GM18861 (cell line): ENCODE measurements at regions not wholly inside any gene's neighbourhood (a gene's known extent, or its start where the extent isn't known, plus 50 kb on each side); places are given as distances from the start of the nearest gene placed in this dataset.

ENCODE experiments used
- ATAC-seq: cut with Tn5 transposase; IDR thresholded peaks from one replicate; pipeline ENCODE4 v1.9.1; 2021; ENCODE audit not compliant: unreplicated experiment

DNA sequence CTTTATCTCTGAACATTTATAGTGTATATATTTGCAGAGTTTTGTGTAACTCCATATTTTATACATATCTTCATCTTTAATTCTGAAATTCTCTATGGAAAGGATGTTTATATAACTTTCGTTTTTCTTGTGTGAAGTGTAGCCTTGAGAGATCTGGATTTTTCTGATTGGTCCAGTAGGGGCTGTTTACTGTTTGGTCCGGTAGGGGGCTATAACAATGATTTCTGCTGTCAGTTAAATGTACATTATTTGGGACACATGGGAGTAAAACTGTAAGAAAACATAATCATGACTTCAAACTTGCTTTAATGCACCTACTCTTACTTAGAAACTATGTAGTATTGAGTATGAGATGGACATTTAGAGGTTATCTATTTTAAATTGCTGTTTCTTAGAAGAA, 527.1 kb upstream of the ARRDC3 start:
- ATAC-seq, result no peak

DNA sequence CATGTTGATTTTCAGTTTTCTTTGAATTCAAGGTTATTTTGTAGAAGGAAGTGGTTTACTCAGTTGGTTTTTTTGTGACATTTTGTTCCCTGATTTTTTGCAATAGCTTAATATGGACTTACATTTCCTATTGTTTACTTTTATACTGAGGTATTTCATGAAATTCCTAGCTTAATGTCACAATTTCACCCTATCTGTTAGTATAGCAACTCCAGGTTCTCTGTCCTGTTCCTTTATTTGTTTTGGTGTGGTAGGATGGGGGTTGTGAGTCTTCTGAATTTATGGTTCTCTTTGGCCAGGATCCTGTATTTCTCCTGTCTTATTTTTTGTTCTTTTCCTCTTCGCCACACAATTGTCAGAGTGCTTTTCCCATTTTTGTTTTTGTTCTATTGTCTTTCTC, 523.4 kb upstream of the ARRDC3 start:
- no peak for ATAC-seq

DNA sequence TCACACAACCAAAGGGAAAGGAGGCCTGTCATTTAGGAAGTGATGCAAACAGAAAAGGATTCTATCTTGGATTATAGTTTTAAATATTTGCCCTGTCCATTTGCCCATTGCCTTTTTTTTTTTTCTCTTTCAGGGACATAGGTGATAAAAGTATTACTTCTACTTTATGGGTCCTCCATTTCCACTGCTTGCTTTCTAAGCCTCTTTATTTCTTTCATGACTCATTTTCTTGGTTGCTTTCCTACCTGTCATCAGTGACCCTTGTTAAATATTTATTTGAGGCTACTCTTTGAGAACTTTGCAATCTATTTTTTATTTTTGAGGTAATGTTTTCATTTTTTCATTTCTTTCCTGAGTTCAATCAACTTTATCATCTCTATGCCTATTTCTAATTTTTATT, 522.9 kb upstream of the ARRDC3 start:
- ATAC-seq, result no peak

DNA sequence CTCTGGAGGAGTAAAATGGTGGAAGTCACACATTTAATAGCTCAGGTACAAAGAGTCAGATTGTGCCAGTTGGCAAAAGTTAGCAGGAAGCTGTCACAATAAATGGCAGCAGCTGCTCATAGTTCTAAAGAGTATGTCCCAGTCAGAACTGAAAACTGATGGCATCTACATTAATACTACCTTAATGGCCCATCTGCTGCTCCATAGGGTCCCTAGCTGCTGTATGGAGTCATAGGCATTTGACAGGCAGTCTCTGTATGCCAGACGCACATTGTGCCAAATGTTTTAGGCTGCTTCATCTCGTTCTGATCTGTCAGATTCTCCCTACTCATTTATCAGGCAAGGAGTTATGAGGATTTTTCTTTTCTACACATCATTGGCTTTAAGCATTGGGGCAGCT, 515.8 kb upstream of the ARRDC3 start:
- ATAC-seq, result no peak

DNA sequence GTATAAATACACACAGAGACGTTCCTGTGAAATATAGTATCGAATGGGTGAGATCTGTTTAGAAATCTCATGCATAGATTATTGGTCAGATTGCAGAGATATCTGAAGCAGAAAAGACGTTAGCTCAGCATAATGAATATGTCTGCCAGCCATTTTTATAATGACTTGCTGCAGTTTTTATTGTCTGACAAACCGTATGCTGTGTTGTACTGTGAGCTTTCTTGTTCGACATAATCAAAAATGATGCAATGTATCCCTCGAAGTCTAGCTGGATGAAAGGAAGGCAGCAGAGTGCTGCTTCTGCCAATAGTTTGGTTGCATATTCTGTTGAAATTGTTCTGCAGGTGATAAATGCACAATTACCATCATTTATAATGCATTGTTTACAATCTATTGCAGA, 514.9 kb upstream of the ARRDC3 start:
- no peak for ATAC-seq

DNA sequence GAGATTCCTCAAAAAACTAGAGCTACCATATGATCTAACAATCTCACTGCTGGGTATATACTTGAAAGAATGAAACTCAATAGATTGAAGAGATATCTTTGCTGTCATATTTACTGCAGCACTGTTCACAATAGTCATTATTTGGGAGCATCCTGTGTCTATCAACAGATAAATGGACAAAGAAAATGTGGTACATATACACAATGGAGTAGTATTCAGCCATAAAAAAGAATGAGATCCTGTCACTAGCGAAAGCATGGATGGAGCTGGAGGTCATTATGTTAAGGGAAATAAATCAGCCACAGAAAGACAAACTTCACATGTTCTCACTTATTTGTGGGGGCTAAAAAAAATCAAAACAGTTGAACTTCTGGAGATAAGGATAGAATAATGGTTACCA, 505.7 kb upstream of the ARRDC3 start:
- ATAC-seq, result no peak

DNA sequence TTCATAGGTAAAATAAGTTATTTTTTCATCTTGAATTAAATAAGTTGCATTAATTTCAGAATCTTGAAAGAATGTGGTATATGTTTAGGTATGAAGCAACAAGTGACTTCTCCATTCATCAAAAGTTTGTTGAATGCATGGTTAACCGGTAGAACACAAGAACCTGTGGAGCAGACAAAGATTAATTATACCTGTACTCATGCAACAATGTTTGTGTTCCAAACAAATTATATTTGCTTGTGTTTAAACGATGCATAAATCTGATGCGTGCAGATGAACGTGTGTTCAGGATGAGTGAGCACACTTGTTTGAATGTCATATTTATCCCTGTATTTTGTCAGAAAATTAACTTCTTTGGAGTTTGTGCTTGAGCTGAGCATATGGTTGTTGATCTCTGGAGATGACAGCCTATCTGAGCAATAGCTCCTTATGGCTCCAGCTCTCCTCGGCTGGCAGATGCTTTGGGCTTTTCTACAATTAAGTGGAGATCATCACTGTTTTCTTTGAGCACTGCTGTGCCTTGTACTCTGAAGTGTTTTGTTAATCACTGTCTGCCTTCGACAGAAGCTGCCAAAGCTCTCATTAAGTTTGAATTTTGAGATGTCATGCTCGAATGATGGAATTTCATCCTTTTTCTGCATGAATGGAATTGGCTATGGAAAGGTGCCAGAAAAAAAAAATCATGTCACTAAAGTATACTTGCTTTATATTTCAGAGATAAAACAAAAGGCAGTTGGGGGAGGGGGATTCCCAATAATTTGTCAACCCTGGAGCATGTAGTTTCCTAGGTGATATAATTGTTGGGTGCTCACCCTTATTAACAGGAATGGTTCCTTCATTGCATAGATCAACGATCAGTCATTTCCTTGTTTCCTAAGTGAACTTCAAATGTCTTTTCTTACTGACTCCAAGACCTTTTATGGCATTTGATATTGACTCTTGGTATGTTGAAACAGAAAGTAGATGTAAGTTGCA, 502.5 kb upstream of the ARRDC3 start:
- no peak for ATAC-seq

DNA sequence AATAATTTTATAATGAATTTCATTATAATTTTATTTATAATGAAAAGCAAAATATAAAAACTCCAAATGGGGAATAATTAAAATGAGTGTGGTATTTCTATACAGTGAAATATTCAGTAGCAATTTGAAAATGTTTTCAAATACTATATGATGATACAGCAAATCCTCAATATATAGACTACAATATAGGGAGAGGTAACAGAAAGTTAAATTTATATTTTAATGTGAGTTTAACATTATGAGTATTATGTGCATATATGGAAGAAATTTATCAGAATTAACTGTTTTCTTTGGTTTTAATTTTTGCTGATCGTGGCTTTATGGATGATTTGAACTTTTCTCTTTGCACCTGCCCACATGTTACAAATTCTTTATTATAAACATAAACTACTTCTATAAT, 500.9 kb upstream of the ARRDC3 start:
- ATAC-seq, result no peak

DNA sequence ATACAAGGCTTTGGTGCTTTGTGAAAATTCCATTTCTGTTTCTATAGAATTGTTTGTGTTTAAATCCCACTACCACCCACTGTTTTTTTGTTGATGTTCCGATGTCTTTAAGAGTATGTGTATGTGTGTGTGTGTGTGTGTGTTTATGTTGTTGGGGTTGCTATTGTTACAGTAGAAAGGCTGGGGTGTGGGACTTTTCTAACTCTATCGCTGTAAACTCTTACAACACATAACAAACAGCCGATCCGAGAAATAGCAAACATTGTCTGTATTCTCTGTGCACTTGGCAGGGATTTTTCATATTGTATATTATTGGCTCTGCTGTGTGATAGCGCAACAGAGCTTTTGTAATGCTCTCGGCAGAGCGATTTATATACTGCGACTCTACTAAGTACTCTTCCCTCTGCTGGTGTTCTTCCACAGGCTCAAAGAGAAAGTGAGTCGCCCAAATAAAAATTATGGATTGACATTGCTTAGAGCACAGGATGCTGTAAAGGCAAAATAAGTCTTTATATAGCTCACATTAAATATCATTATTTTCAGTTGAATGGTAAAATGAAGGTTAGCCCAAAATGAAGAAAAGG, 492.2 kb upstream of the ARRDC3 start:
- no peak for ATAC-seq

DNA sequence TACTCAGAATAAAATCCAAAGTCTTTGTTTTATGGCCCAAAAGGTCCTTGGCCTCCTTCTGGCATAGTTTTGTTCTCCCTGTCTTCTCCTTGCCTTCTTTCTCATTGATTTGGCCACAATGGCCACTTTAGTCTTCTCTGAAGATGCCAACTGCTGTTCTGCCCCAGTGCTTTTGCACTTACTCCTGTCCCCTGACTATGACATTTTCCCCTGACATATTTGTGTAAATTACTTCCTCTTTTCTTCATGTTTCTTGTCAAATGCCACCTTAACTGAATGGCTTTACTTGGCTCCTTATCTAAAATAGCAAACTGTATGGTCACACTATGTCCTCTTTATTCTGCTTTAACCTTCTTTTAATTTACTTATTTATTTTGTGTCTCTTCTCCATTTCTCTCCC, 484.7 kb upstream of the ARRDC3 start:
- ATAC-seq, result no peak

DNA sequence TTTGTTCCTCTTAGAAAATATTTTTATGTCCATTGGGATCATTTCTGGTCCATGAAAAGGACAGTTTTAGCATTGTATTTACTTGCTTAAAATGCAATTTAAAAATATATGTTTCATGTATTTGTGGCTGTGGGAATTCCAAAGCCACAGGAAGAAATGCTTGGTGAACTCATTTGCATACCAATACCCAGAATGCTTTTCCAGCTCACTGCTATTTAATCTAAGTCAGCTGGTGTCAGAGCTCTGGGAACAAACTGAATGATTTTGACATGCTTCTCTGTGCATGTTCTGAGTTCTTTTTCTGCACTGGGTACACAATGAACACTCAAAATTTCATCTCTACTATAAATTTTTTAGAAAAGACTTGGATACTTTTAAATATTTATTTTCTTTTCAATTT, 482.8 kb upstream of the ARRDC3 start:
- no peak for ATAC-seq

DNA sequence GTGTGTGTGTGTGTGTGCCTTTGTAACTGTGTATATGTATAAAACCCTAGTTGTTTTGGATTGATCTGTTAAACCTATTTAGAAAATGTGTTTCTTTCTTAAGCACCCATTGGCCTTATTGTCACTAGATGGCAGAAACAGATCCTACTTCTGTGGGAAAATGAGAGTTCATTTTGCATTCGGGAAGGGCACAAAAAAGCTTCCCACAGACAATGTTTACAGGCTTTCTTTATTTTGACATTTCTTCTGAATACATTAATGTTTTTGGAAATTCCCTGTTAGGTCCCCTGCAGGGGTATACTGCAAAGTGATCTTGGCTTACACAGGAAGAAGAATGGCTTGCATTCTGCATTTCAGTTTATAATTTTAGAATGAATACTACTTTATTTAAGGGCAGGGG, 481.8 kb upstream of the ARRDC3 start:
- no peak for ATAC-seq

DNA sequence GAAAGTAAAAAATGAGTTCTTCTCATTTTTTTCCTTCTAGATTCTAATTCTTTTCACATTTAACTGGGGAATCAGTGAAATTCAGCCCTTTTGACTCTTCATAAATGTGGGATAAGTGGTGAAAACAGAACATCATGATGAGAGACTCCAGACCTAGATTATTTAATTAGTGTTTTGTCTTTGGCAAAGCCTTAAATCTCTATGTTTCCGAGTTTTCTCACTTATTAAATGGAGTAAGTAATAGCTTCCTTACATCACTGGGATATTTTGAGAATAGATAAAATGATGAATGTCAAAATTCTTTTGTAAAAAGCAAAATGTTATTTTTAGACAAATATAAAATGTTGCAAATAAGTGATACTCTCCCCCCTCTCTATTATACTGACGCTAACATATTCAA, 468.6 kb upstream of the ARRDC3 start:
- ATAC-seq, result no peak

DNA sequence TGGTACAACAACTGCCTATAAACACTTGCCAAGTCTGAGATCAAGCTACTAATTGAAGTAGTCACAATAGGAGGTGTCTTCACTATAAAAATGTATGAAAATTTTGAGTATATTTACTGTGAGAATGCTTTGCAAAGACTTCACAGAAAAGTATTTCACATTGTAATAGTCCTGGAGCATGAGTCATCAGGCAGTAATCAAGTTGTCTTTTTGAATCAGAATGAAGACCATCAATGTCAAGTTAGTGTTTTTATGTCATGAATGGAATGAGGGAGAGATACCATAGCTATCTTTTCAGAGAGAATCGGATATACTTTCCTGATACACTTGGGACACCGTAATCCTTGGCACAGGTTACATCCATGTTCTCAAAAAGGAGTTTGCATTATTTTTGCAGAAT, 466.9 kb upstream of the ARRDC3 start:
- no peak for ATAC-seq

DNA sequence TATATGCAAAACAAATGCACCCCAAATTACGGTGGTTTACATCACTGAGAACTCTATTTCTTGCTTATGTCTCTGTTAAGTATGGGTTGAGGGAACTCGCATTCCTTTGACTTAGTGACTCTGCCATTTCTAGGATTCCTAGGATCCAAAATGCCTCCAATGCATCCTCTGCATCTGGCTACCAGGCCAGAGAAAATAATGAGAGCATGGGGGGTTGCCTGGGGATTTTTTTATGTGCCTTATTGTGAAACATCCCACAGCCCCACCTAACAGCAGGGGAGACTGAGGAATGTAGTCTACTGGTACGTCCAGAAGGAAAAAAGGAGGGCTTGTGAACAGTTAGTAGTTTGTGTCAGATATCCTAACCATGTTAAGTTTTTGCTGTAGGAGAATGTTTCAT, 466.0 kb upstream of the ARRDC3 start:
- ATAC-seq, result no peak

DNA sequence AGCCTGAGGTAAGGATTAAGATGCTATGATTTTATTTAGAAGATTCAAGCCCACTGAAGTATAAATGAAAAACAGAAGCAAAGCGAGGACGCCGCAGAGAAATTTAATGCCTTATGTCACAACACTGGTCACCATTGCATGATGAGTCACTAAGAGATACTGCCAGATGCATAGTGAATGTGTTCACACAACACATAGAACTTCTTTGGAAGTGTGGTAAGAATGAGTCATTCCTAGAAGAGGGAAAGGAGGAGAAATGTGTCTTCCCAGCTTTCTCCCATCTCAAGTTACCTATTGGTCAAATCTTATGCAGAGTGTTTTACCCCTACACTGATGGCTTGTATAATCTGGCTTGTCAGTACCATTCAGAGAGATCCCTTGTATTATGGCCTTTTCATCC, 465.3 kb upstream of the ARRDC3 start:
- no peak for ATAC-seq

DNA sequence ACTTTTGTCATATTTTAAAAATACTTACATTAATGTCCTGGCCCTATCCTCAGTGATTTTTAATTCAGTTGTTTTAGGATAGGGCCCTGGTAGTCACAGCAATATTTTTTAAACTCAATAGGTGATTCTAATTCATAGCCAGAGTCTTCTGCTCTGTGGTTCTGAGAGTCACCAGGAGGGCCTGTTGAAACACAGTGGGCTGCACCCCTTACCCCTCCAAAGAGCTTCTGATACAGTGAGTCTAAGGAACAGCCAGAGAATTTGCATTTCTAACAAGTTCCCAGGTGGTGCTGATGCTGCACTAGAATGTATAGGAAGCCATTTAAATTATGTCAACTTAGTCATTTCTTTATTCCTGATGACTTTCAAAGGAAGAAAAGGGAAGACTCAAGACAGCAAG, 458.3 kb upstream of the ARRDC3 start:
- ATAC-seq, result no peak

DNA sequence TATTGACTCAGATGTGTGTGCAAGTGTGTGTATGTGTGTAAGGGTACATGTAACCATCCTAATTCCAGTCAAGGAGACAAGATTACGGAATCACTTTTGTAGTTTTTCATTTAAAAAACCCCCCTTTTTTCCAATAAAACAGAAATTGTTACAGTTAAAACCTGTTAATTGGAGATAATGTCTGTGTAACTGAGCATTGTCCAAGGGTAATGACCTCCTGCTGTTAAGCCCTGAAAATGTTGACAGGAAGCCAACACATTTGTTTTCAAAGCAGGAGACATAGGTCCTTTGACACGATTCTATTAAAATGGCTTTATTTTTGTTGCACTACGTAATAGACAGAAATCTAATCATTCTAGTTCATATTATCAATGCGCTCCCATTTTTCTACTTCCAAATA, 457.3 kb upstream of the ARRDC3 start:
- ATAC-seq, result no peak

DNA sequence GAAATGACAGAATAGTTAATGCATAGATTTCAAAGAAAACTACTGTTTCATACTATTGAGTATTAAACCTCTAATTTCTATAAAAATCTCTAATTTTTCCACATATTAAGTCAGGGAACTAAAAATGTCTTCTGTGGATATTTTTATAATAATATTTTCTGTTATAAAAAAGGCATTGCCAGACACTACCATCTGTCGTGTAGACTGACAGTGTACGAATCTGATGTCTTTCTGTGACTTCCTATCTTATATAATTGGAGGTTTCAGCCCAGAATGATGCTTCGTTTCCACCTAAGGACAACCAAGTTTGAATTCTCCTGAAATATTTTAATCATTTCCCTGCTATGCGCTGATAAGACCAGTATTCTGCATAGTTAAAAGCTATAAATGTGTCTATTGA, 456.6 kb upstream of the ARRDC3 start:
- ATAC-seq, result no peak

DNA sequence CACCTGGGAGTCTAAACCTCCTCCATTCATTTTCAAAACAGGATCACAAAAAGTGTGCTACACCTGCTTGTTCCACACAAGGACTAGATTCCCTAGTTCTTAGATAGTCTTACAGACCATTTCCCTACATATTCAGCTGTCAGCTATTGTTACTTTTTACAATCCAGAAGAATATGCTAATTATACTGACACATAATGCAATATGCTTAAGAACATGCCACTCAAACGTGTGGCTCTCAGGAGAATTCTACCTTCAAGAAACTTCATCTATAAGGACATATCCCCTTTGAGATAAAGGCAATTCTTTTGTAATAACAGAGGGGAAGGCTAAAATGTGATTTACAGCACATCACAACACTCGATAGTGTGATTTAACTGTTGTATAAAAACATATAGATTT, 456.1 kb upstream of the ARRDC3 start:
- no peak for ATAC-seq

DNA sequence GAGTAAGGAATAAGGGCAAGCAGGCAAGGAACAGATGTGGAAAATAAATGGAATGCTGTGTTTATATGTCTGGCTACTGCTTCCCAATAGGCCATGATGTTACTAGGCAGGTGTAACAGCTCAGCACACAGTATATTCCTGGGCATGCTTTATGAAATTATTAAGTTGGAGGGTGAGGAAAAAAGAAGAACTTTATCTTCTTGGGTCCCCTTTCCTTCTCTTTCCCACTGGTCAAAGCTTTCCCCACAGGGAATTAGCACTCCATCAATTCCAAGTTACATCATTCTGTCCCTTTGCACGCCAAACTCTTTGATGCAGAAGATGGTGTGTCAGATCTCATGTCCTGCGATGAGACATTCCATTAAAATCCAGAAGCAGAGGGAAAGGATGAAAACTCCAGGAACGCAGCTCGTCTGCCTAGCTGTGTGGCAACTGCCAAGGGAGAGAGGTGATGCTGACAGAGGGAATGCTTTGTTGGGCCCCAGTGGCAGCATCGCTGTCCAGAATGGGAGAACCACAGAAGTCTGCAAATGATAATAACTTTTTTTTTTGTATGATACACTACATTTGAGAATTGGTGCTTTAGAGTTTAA, 447.3 kb upstream of the ARRDC3 start:
- no peak for ATAC-seq

DNA sequence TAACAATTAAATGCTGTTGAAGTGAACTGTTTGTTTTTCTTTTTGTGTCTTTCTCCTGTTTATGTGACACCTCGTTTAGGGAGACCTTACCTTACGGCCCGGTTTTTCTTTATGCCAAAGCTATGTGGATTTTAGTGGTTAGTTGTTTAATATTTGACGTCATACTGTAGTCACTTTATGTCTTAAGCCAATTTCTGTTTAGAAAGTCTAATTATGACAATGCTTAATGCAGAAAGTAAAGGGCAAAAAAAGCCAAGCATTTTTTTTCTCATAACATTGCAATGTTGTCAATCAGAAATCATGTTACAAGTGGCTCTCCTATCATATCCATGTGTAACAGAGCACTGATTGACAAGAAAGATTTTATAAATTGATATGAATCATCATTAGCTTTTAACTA, 442.5 kb upstream of the ARRDC3 start:
- ATAC-seq, result no peak
